K562 (cell line): ENCODE measurements at regions not wholly inside any gene's neighbourhood (a gene's known extent, or its start where the extent isn't known, plus 50 kb on each side); places are given as distances from the start of the nearest gene placed in this dataset.

Experiments used
- ATAC-seq: fragments of 200-7000 bp; cut with Tn5 transposase; 3 replicates; pipeline ENCODE4 v1.9.1; 2020; ENCODE audit warnings: moderate library complexity
- BruUV-seq: library from RNA; stranded (reverse); fragments of 400-500 nt; replicated peaks from 2 replicates; lab custom pipeline; 2021; lab: Mats Ljungman, UMichigan
- CTCF ChIA-PET: fragments of 300-600 bp; formaldehyde crosslinking; extraction: SDS; loops from one replicate; lab custom pipeline; 2021; ENCODE audit warnings: low intra/inter-chr PET ratio; lab: Yijun Ruan, JAX
- POLR2A ChIA-PET: fragments of 300-600, 350-650 bp; sonication (Branson Sonifier 250); formaldehyde crosslinking; extraction: SDS; loops from one replicate; lab custom pipeline; 2021; ENCODE audit warnings: antibody characterized with exemption, inconsistent platforms; lab: Yijun Ruan, JAX
- DNase-seq, 4 experiments: peaks; one replicate each; pipeline versions ENCODE4 v3.0.0 to v3.0.0-alpha.2; 2011 to 2018; ENCODE audit warnings: low spot score in 3 of 4, mixed read lengths in 3 of 4; ENCODE audit errors: extremely low read depth in 1 of 4
- FAIRE-seq: peaks from 2 replicates; lab custom pipeline; 2011; peaks lifted over from hg19 to GRCh38; lab: Jason Lieb, UNC
- H2AFZ ChIP-seq: 2 replicates; pipeline ENCODE4 v1.6.0; 2011; ENCODE audit warnings: low read depth, low read length, control low read depth, inconsistent platforms
- H3K27ac ChIP-seq: fragments of 200-600 bp; 3 replicates; pipeline ENCODE4 v1.8.0; 2011; ENCODE audit warnings: low read depth, mild to moderate bottlenecking, control low read depth, inconsistent platforms, low read length, moderate library complexity, mixed read lengths; ENCODE audit errors: extremely low read depth
- H3K27me3 ChIP-seq, 2 experiments: fragments of 300-600 bp in 1 of 2; 2 replicates in 1 of 2; 3 replicates in 1 of 2; pipeline versions ENCODE4 v1.6.0 to v1.8.0; 2011; ENCODE audit warnings: inconsistent platforms in 2 of 2, low read length in 2 of 2, mild to moderate bottlenecking in 1 of 2, mixed read lengths in 1 of 2, moderate library complexity in 1 of 2; ENCODE audit not compliant: control insufficient read depth in 2 of 2, insufficient read depth in 2 of 2
- H3K36me3 ChIP-seq: fragments of 300-600 bp; 3 replicates; pipeline ENCODE4 v1.8.0; 2011; ENCODE audit warnings: mild to moderate bottlenecking, low read length, inconsistent platforms; ENCODE audit not compliant: control insufficient read depth, insufficient read depth
- H3K4me1 ChIP-seq, 2 experiments: fragments of 200-600 bp in 1 of 2; replicated peaks in 1 of 2; 2 replicates in 1 of 2; 3 replicates in 1 of 2; pipeline versions ENCODE4 v1.5.1 to v1.8.0; 2011; ENCODE audit warnings: inconsistent platforms in 2 of 2, low read length in 2 of 2, mild to moderate bottlenecking in 1 of 2, mixed read lengths in 1 of 2, moderate library complexity in 1 of 2; ENCODE audit not compliant: control insufficient read depth in 2 of 2, insufficient read depth in 2 of 2
- H3K4me2 ChIP-seq: 2 replicates; pipeline ENCODE4 v1.6.1; 2011; ENCODE audit warnings: low read length, control low read depth, inconsistent platforms, mixed read lengths; ENCODE audit not compliant: insufficient read depth
- H3K4me3 ChIP-seq: fragments of 200-600 bp; sonication (generic), shearing (Covaris generic); 2 replicates; pipeline ENCODE4 v1.5.1; 2016; ENCODE audit warnings: control low read depth, inconsistent platforms
- H3K79me2 ChIP-seq: fragments of 200-600 bp; 3 replicates; pipeline ENCODE4 v1.8.0; 2011; ENCODE audit warnings: low read length, inconsistent platforms; ENCODE audit not compliant: control insufficient read depth, insufficient read depth
- H3K9ac ChIP-seq, 2 experiments: 2 replicates each; pipeline versions ENCODE4 v1.6.0 to v1.6.1; 2011; ENCODE audit warnings: low read depth in 2 of 2, low read length in 2 of 2, control low read depth in 1 of 2, inconsistent platforms in 1 of 2, mild to moderate bottlenecking in 1 of 2, mixed read lengths in 1 of 2; ENCODE audit not compliant: insufficient read depth in 1 of 2
- H3K9me1 ChIP-seq: one replicate; pipeline ENCODE4 v1.6.0; 2011; ENCODE audit warnings: inconsistent platforms, mild to moderate bottlenecking, low read length, moderate library complexity; ENCODE audit not compliant: control insufficient read depth, insufficient read depth
- H3K9me3 ChIP-seq: replicated peaks from 2 replicates; pipeline ENCODE4 v1.5.1; 2011; ENCODE audit warnings: low read depth, low read length, inconsistent platforms; ENCODE audit not compliant: control insufficient read depth, insufficient read depth
- H4K20me1 ChIP-seq: replicated peaks from 2 replicates; pipeline ENCODE4 v1.6.1; 2011; ENCODE audit warnings: low read length, inconsistent platforms, mixed read lengths; ENCODE audit not compliant: control insufficient read depth, insufficient read depth
- ELF4 ChIP-seq: fragments of 450-650 bp; formaldehyde crosslinking; IDR thresholded peaks from 2 replicates; pipeline ENCODE4 v1.4.0; 2022; ENCODE audit warnings: missing genetic modification characterization
- ESRRA ChIP-seq: fragments of 450-650 bp; IDR thresholded peaks from 2 replicates; pipeline ENCODE4 v1.6.1; 2014; ENCODE audit warnings: low read depth, mild to moderate bottlenecking, moderate library complexity, borderline replicate concordance
- GTF2F1 ChIP-seq: IDR thresholded peaks from 2 replicates; pipeline ENCODE4 v1.6.1; 2011; ENCODE audit warnings: low read depth, low read length, improper control_type of control experiment
- GTF3C2 ChIP-seq: IDR thresholded peaks from 3 replicates; pipeline ENCODE4 v1.6.1; 2011; ENCODE audit warnings: borderline replicate concordance, mild to moderate bottlenecking, moderate library complexity; ENCODE audit not compliant: insufficient read length; ENCODE audit errors: extremely low read depth
- NFRKB ChIP-seq: fragments of 450-650 bp; IDR thresholded peaks from 2 replicates; pipeline ENCODE4 v1.6.1; 2016; ENCODE audit warnings: low read depth
- SREBF2 ChIP-seq: sonication (generic); formaldehyde crosslinking; IDR thresholded peaks from 2 replicates; pipeline ENCODE4 v1.4.0; 2020; ENCODE audit warnings: mild to moderate bottlenecking, missing genetic modification reagents
- ZNF830 ChIP-seq: fragments of 250-450 bp; sonication (Bioruptor Pico); IDR thresholded peaks from 2 replicates; pipeline ENCODE4 v1.5.0; 2021; ENCODE audit warnings: mild to moderate bottlenecking
- WGBS: fragments of 100-300 bp; shearing (Covaris generic); methylation state at CpG from one replicate; pipeline ENCODE4 v1.1.6; 2016; ENCODE audit warnings: low coverage, mixed read lengths; ENCODE audit not compliant: insufficient coverage; ENCODE audit errors: missing lambda C conversion rate; 5-methylcytosine and 5-hydroxymethylcytosine counted together
- in situ Hi-C: fragments of 300-500 bp; cut with MboI; formaldehyde crosslinking; loops from 4 replicates; pipeline ENCODE4 v1.15.0; 2018; ENCODE audit warnings: inconsistent platforms, mixed read lengths
- intact Hi-C: fragments of 100-400 bp; cut with micrococcal nuclease; formaldehyde crosslinking; loops from 2 replicates; pipeline ENCODE4 v1.14.2; 2022

- TF ChIP-seq GTF3C2 (no peak), GTF2F1 (no peak)
These were observed 239.9 kb downstream of the SPRY2 start (continued) for GRCh38 chr13:80101040-80101439.

GRCh38 chr13:80100636-80101035, 240.3 kb downstream of the SPRY2 start:
- no peaks in the 10 kb centered on the region for H3K36me3 ChIP-seq
- no peaks in the 10 kb centered on the region for H3K4me1 ChIP-seq
- intact Hi-C loops, result no loop called here
- H3K27ac ChIP-seq, result no peak overlapping the region
- H3K4me3 ChIP-seq, result no peak overlapping the region
- DNase-seq, result no peak
- H3K79me2 ChIP-seq, result no peaks in the 10 kb centered on the region
- ChIA-PET CTCF (no interaction called here), POLR2A (interaction anchor here (0.6 kb wide), 1 partner anchor 202 kb away, joined by 3 read pairs; no protein-coding TSS in a partner anchor)
- FAIRE-seq, result no peak
- no peak for ATAC-seq
- H4K20me1 ChIP-seq, result no peaks in the 10 kb centered on the region
- TF ChIP-seq ZNF830 (no peak), ESRRA (no peak), ELF4 (CRISPR knock-in tag) (no peak), NFRKB (no peak), SREBF2 (CRISPR knock-in tag) (no peak)
- H3K9me1 ChIP-seq, result no peaks in the 10 kb centered on the region
- H3K9me3 ChIP-seq, result no peaks in the 10 kb centered on the region
- H3K9ac ChIP-seq, result no peak overlapping the region
- no TSS peak for BruUV-seq
- no peaks in the 10 kb centered on the region for H3K27me3 ChIP-seq
- WGBS, result 7% methylated on average over 2 of the region's 2 CpGs
- H2AFZ ChIP-seq, result no peak overlapping the region
- no peak overlapping the region for H3K4me2 ChIP-seq
- in situ Hi-C loops, result no loop called here
